ENCODE measurements at regions not wholly inside any gene's neighbourhood (a gene's known extent, or its start where the extent isn't known, plus 50 kb on each side); places are given as distances from the start of the nearest gene placed in this dataset.

DNA sequence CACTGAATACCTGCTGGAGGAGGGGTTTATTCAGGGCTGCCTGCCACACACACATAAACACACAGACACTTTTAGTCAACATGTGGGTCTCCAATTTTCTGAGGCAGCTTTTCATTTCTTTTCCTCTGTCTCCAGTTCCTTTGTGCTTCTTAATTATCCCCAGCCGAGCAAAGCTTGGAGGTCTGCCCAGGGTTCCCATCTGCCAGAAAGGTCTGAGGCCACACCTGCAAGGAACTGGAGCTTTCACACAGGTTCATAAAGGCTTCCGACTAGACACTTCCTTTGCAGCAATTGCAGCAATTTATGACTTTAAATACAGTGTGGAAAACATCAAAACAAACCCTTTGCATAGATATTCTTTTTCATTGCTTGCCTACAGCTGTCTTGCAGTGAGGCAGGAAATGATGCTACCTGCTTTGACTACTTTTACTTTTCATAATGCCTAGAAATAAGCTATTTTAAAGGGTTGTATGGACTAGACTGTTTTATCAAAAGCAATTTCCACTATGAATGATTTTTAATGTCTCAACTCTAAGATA is 1318.9 kb downstream of the AACS start:
- DNase-seq (ENCODE audit: low spot score) = no peak

DNA sequence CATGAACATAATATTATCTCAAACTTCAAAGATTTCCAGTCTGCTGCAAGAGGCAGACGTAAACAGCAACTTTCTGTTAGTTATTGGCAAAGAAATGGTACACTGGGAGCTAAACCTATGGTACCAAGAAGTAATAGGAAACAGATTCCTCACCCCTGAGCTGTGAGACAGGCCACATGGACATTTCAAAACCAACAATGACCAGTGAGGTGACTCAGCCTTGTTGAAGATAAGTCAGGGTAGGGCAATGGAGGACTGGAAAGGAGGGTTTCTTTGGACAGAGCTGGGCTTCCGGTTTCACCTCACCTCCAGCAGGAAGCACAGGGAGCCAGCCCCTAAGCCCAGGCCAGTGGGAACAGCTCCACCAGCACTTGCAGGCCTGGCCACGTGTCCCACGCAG is 1320.5 kb downstream of the AACS start:
- no peak for DNase-seq (ENCODE audit: low spot score)

DNA sequence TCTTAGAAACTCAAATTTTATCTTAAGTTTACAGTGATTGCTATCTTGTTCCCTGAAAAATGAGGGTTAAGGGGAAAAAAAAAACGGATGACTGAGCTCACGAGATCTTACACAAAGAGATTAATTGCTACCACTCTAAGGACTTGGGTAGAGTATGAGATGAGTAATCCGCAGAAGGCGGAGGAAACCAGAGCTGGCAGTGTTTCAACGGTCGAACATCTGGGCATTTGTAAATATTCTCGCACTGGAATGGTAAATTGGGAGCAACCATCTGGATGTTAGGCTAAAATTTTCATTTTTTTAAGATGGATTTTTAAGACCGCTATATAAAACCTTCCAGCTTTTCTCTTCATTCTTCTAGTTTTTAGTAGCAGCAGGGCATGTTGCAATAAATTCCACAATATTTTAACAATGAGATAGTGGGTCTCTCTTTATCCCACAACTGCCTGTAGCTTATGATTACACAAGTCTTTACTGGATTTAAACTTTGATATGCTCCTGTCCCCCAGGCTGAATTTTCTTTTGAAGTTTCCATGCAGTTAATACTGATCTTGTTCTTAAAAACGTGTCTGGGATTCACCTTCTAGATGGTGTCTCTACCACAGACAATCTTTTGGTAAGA is 1324.1 kb downstream of the AACS start:
- no peak for DNase-seq (ENCODE audit: low spot score)

DNA sequence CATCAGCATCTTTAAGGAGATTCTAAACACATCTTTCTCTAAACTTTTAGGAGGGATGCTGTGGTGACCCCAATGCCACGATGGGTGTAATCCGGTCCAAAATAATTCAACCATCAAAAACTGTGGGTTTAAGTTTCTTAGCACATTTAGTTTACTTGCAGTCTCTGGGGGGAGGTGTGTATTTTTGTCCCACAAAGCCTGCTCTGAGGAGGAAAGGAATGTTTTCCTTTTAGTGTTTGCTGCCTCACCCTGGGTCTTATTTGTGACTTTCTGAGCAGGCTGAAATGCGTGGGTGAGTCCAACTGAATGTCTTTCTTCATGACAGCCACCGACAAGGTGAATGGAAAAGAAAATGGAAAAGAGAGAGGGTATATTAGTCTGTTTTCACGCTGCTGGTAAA is 1324.7 kb downstream of the AACS start:
- no peak for DNase-seq (ENCODE audit: low spot score)

DNA sequence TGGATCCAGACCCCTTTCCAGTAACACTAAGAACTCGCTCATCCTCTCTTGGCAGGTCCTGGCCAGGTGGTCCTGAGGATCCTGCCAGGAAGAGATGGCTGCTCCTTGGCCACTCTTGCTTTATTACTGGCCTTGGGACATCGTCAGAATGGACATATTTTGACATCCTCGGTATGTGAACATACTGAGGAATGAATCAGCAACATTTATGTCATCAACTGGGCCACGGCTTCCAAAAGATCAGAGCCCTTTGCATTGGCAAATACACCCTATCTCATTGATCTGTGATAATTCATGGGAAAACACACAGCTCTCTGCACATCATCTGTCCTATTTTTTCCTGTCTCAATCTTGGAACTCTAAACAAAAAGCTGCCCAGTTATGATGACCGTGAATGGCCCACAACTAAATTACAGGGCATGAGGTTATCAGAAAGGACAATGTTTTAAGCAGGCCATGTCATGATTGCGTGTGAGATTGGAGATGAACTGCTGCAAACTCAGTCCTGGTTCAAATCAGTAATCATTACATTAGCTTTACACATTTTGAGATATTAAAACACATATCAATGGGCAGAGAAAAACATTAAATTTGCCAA is 1325.8 kb downstream of the AACS start:
- DNase-seq (ENCODE audit: low spot score) = no peak

DNA sequence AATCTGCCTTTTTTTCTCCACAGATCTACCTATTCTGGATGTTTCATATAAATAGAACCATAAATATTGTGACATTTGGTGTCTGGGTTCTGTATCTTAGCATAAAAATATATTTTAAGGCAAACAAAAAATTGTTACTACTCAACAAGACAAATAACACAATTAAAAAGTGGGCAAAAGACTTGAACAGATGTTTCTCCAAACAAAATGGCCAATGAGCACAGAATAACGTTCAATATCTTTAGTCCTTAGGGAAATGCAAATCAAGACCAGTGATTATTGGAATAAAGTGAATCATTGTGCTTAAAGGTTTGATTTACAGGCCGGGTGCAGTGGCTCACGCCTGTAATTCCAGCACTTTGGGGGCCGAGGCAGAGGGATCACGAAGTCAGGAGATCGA is 1331.3 kb downstream of the AACS start:
- no peak for DNase-seq (ENCODE audit: low spot score)

DNA sequence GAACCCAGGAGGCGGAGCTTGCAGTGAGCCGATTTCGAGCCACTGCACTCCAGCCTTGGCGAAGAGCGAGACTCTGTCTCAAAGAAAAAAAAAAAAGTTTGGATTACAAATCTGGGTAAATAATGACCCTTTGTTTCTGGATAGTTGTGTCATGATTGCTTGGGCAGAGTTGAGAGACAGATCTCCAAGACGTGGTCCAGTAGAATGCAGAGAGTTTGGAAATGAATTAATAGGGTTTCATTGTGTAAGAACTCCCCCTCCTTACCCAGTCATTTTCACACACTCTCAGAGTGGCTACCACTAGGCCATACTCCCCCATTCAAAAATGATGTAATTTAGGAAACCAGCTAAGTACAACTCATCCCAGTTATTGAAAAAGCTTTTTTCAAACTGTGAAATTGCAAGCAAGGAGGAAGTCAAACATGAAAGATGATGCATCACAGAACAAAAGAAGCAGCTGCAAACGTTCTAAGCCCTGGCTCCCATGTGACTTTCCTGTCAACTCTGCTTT is 1331.9 kb downstream of the AACS start:
- DNase-seq (ENCODE audit: low spot score) = no peak

DNA sequence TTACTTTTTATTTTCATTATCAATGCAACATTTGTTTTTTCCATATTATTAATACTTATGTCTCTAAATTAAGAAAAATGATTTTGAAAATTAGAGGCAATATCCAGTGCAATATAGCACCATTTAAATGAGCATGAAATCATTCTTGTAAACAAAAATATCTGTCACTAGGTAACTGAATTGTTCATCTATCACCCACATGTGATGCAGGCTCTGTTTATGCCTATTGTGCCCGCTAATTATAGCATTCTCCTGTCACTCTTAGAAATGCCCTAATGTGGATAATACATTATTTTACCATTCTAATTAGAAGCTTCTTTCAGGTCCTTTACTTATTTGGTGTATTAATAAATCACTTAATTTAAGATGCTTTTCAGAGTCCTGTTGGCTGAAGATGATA is 1332.4 kb downstream of the AACS start:
- DNase-seq (ENCODE audit: low spot score) = no peak

DNA sequence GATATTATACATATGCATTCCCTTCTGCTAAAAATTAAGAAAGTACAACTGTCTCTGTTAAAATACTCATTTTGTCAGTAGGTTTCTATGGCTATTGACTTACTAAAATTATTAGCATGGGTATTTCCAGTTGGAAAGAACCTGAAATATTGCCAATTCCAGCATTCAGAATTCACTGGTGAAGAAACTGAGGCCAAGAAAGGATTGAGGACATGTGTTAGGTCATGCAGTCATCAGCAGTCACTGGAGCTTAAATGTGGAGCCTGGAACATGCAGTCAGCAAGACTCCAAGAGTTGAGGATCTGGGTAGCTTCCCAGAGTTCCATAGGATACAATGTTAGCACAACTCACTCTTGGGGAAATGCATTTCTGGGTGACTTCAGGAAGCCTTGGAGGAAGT is 1335.6 kb downstream of the AACS start:
- no peak for DNase-seq (ENCODE audit: low spot score)

DNA sequence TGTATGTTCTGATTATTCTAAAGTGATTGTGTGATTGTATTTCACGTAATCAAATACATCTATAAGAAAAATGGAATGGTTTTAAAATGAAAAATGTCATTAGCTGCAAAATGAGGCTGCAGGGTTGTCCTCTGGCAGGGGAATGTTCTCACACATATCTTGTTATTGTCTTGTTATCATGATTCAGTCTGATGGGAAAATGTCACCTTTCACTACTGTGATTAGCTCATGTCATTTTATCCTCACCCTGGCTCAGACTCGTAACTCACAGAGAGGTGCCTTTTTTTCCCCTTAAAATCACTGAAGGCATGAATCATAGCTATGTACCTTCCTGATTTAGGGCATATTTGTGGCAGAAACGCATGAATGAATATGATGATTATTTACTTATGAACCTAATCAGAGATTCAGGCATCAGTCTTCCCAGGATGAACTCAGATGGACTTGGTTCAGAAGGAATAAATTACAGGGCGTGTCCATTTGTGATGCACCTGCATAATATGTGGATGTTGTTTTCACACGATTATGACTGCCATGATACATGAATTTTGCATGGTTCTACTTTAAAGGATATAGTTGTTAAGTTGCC is 1339.2 kb downstream of the AACS start:
- DNase-seq (ENCODE audit: low spot score) = no peak

DNA sequence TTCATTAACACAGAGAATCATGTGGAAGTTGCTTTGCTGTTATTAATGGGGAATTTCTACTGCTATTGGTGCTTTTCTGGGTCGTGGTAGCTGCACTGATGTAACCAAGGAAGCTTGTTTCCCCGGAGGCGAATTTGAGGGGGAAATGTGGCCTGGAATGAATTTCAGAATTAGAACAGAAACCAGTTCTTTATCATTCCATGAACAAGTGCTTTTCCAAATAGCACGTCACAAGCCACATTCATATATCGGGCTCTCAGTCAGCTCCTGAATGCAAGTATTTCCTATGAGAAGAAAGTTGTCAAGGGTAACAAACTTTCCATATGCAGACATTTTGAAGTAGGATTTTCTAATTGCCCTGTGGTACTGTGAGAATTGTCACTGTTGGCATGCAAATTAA is 1353.2 kb downstream of the AACS start:
- DNase-seq (ENCODE audit: low spot score) = no peak

DNA sequence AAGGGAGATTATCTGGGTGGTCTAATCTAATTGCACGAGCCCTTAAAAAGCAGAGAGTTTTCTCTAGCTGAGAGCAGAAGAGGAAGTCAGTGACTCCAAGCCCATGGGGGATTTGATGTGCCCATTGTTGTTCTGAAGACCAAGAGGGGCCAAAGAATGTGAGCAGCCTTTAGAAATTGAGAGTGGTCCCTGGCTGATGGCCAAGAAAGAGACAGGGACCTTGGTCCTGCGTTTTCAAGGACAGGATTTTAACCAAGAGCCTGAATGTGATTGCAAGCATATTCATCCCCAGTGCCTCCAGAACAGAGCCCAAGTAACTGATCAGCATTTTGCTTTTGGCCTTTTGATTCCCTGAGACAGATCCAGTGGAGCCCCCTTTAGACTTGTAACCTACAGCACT is 1353.9 kb downstream of the AACS start:
- no peak for DNase-seq (ENCODE audit: low spot score)

DNA sequence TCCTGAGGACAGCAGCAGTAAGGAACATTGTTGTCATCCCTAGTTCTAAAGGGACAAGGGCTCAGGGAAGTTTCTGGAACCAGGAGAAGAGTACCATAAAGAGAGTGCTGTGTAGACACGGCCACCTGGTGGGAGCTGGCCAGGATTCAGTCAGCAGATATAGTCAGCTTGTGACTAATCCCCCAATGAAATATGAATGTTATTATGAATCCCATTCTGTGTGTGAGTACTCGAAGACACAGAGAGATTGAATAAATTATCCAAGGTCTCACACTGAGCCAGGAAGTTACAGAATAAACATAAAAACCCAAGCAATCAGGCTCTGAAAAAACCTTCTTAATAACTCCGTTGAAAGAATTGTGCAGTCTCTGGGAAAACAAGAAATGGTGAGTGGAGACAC is 1359.5 kb downstream of the AACS start:
- DNase-seq (ENCODE audit: low spot score) = no peak

DNA sequence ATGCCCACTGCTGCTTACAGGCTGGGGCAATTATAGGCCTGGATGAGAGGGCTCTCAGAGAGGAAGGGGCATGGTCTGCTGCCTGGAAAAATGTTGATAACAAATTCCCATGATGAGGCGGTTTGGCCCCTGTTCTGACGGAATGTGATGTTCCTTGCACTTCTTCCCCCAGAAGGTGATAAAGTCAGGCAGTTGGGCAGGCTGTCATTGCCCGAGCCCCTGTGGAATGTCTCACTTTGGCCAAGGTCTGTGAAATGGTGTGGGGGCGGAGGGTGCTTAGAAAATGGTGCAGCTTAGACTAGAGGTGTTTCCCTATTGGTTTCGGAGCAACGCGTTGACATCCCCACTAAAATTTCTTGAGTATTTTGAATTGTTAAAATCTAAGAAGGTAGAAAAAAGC is 1360.0 kb downstream of the AACS start:
- no peak for DNase-seq (ENCODE audit: low spot score)

DNA sequence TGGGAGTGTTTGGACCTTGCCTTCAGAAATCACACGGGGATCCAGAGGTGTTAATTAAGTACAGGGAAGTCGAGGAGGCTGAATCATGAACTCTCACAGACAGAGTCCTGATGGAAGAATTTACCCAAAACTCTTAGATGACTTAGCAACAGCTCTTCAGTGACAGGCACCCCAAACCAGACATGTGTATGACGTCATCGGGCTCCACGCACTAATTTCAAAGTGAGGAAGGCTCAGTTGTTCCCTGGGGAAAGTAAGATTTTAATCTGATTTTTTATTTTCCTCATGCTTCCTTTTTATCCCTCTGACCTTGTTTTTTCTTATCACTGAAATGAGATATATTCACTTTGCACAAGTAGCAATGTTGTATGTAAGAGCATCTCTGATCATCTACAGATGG is 1363.5 kb downstream of the AACS start:
- no peak for DNase-seq (ENCODE audit: low spot score)

DNA sequence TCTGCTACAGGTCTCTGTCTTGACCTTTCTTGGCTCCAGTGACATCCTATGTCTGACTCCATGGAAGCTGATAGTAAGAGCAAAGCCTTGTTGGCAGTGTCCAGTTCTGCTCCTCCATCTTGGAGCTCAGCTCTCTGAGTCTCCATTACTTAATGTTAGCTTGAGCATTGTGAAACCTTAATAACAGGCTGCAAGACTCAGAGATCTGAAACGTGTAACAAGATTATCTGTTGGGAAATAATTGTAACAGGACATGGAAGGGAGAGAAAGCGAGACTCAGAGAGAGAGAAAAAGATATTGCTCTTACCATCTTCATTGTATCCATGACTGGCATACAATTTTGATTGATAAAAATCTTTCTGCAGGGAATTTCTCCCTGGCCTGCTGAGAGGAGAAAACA is 1365.7 kb downstream of the AACS start:
- DNase-seq (ENCODE audit: low spot score) = no peak

DNA sequence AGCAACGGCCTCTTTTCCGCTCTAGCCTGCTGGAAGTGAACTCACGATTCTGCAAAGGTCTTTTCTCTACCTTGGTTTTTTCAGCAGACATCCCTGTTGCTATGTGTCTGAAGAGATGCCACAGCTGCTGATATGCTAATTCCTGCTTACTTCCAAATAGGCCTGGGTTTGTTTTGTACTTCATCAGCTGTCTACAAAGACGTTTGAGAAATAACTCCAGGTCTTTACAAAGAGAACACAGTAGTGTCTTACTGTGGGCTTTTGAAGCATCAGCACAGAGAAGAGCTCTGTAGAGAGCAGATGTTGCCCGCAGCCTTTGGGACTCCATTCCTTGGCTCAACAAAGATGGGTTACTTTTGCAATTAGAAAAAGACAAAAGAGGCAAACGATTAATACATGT is 1366.5 kb downstream of the AACS start:
- DNase-seq (ENCODE audit: low spot score) = no peak

DNA sequence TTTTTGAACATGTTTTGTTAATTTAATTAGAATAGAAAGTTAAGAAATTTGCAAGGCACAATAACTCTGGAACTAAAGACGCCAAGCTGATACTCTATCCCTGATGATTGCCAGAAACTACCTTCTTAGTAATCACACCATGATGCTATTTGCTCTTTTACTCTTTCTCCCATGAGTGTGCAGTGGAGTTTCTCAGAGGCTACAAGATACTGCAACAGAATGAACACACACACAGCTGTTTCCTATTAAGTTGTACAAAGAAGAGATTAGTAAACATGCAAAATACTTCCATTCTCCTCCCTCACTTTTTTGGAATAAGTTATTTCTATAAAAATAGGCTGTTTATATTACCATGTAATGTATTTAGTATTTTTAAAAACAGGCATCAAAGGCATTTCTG is 1367.5 kb downstream of the AACS start:
- no peak for DNase-seq (ENCODE audit: low spot score)

DNA sequence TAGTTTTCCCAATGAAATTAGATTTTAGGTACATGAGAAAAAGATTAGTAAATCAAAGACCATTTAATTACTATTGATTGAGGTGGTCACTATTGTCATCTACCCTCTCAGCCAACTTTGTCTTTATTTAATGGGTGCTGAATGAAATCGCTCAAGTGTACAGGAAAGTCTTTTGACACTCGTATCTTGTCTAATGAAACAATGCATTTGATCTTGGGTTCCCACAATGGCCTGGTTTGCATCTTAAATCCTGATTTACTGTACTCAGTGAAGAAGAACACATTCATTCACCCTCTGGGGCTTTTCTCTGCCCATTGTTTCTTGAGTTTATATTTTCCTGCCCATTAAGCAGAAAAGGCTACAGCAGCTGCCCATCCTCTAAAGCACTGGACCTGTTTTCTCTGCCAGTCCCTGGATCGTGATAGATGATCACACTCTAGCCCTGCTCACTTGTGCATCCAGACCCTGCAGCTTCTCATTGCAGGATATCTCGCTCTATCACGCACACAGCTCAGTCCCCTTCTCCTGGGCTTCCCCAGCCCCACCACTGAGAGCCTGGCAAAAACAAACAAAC is 1369.3 kb downstream of the AACS start:
- DNase-seq (ENCODE audit: low spot score) = no peak

DNA sequence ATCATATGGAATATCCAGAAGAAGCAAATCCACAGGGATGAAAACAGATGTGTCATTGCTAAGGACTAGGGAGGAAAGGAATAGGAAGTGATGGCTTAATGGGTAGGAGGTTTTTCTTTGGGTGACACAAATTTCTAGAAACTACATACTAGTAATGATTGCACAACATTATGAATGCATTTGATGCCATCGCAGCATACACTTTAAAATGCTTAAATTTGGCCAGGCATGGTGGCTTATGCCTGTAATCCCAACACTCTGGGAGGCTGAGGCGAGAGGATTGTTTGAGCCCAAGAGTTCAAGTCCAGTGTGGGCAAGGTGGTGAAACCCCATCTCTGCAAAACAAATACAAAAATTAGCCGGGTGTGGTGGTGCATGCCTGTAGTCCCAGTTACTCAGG is 1370.8 kb downstream of the AACS start:
- DNase-seq (ENCODE audit: low spot score) = no peak

DNA sequence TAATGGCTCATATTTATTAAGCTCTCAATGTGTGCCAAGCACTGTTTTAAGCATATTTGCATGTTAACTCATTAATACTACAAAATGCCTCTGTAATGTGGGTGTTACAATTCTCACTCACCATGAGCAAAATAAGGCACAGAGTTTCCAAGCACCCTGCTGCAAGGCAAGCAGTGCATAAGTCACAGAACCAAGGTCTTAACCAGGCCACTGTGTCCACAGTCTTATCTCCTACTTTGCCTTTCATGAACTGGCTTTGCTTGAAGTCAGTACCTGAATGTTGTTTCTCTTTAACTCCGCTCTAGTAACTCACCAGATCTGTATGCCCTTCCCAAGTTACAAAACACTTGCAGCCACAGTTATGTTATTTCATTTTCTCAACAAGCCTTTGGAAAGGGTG is 1372.7 kb downstream of the AACS start:
- no peak for DNase-seq (ENCODE audit: low spot score)

DNA sequence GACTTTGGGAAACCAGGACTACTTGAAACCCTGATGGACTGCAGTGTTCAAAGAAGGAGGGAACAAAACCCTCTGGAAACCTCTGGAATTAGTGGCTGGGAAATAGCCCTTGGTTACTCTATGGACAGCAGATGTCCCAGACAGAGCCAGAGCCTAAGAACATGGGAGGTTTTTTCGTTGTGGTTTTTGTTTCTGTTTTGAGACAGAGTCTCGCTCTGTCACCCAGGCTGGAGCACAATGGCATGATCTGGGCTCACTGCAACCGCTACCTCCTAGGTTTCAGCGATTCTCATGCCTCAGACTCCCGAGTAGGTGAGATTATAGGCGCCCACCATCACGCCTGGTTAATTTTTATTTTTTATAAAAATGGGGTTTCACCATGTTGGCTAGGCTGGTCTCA is 1378.7 kb downstream of the AACS start:
- DNase-seq (ENCODE audit: low spot score) = no peak

DNA sequence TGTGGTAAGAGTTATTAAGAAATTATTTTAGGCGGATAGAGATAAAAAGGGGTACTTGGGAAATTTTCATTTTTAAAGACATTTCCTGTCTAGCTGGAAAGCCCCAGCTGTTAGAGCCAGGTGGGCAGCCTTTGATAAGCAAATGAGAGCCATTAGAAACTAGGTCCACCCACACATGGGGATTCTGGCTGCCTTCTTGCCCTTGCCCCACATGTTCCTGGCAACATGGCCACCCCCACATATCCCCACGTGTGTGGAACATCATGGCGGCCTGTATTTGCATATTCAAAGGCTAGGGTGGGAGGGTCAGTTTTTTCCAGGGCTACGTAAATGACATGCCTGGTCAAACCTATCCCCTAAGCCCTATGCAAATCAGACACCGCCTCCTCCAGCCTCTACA is 1382.1 kb downstream of the AACS start:
- no peak for DNase-seq (ENCODE audit: low spot score)
